ENCODE measurements at regions not wholly inside any gene's neighbourhood (a gene's known extent, or its start where the extent isn't known, plus 50 kb on each side); places are given as distances from the start of the nearest gene placed in this dataset.

DNA sequence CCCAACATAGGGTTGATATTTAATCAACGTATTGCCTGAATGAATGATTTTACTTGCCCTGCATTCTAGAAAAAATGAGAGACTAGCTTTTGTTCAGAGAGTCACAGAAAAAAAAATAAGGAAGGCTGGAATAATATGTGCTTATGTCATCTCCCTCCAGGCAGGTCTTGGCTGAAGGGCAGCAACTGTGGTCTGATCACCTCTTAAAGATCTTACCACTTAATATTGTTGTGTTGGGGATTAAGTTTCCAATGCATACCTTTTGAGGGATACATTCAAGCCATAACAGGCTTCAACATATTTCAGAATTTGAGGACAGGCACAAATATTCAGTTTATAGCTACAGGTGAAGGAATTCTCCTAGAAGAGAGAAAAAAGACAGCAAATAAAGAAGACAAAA lies 157.3 kb upstream of the S1PR3 start:
- FAIRE-seq, result no peak
- Histone ChIP-seq H3K4me1 (no peaks in the 10 kb centered on the region), H3K9me3 (no peaks in the 10 kb centered on the region), H3K4me3 (no peak overlapping the region), H3K4me2 (no peak overlapping the region), H3K27ac (no peak overlapping the region)
- WGBS (ENCODE audit: missing lambda C conversion rate), result 42% methylated on average over 1 of the region's 1 CpG
- TF ChIP-seq CBX2 (IDR thresholded peaks at IDR 0.05; ENCODE audit: borderline replicate concordance, low read depth), result no peak
- TF ChIP-seq RARB (CRISPR knock-in tag; IDR thresholded peaks at IDR 0.05), result no peak
- no peak for TF ChIP-seq MAZ (IDR thresholded peaks at IDR 0.05; ENCODE audit: borderline replicate concordance, low read depth, low read length)
- no peak for TF ChIP-seq FOSB (CRISPR knock-in tag; IDR thresholded peaks at IDR 0.05)
- TF ChIP-seq, protein P1, sequence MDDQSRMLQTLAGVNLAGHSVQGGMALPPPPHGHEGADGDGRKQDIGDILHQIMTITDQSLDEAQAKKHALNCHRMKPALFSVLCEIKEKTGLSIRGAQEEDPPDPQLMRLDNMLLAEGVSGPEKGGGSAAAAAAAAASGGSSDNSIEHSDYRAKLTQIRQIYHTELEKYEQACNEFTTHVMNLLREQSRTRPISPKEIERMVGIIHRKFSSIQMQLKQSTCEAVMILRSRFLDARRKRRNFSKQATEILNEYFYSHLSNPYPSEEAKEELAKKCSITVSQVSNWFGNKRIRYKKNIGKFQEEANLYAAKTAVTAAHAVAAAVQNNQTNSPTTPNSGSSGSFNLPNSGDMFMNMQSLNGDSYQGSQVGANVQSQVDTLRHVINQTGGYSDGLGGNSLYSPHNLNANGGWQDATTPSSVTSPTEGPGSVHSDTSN (IDR thresholded peaks at IDR 0.05), result no peak
- TF ChIP-seq, protein P2, sequence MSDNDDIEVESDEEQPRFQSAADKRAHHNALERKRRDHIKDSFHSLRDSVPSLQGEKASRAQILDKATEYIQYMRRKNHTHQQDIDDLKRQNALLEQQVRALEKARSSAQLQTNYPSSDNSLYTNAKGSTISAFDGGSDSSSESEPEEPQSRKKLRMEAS (IDR thresholded peaks at IDR 0.05), result no peak
- TF ChIP-seq HDAC2 (IDR thresholded peaks at IDR 0.05), result no peak
- TF ChIP-seq KDM5A (IDR thresholded peaks at IDR 0.05), result no peak
- TF ChIP-seq ESRRA (IDR thresholded peaks at IDR 0.05; ENCODE audit: borderline replicate concordance, low read length), result no peak
- TF ChIP-seq, protein P3, sequence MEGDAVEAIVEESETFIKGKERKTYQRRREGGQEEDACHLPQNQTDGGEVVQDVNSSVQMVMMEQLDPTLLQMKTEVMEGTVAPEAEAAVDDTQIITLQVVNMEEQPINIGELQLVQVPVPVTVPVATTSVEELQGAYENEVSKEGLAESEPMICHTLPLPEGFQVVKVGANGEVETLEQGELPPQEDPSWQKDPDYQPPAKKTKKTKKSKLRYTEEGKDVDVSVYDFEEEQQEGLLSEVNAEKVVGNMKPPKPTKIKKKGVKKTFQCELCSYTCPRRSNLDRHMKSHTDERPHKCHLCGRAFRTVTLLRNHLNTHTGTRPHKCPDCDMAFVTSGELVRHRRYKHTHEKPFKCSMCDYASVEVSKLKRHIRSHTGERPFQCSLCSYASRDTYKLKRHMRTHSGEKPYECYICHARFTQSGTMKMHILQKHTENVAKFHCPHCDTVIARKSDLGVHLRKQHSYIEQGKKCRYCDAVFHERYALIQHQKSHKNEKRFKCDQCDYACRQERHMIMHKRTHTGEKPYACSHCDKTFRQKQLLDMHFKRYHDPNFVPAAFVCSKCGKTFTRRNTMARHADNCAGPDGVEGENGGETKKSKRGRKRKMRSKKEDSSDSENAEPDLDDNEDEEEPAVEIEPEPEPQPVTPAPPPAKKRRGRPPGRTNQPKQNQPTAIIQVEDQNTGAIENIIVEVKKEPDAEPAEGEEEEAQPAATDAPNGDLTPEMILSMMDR (IDR thresholded peaks at IDR 0.05), result no peak
- TF ChIP-seq CHD2 (IDR thresholded peaks at IDR 0.05; ENCODE audit: low read length, partially characterized antibody), result no peak
- TF ChIP-seq POLR2AphosphoS2 (conservative IDR thresholded peaks at IDR 0.05; ENCODE audit: low read length), result no peak
- no peak for TF ChIP-seq CHD4 (IDR thresholded peaks at IDR 0.05; ENCODE audit: borderline replicate concordance)
- TF ChIP-seq, protein P4, sequence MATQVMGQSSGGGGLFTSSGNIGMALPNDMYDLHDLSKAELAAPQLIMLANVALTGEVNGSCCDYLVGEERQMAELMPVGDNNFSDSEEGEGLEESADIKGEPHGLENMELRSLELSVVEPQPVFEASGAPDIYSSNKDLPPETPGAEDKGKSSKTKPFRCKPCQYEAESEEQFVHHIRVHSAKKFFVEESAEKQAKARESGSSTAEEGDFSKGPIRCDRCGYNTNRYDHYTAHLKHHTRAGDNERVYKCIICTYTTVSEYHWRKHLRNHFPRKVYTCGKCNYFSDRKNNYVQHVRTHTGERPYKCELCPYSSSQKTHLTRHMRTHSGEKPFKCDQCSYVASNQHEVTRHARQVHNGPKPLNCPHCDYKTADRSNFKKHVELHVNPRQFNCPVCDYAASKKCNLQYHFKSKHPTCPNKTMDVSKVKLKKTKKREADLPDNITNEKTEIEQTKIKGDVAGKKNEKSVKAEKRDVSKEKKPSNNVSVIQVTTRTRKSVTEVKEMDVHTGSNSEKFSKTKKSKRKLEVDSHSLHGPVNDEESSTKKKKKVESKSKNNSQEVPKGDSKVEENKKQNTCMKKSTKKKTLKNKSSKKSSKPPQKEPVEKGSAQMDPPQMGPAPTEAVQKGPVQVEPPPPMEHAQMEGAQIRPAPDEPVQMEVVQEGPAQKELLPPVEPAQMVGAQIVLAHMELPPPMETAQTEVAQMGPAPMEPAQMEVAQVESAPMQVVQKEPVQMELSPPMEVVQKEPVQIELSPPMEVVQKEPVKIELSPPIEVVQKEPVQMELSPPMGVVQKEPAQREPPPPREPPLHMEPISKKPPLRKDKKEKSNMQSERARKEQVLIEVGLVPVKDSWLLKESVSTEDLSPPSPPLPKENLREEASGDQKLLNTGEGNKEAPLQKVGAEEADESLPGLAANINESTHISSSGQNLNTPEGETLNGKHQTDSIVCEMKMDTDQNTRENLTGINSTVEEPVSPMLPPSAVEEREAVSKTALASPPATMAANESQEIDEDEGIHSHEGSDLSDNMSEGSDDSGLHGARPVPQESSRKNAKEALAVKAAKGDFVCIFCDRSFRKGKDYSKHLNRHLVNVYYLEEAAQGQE (IDR thresholded peaks at IDR 0.05), result no peak
- TF ChIP-seq, protein P5, sequence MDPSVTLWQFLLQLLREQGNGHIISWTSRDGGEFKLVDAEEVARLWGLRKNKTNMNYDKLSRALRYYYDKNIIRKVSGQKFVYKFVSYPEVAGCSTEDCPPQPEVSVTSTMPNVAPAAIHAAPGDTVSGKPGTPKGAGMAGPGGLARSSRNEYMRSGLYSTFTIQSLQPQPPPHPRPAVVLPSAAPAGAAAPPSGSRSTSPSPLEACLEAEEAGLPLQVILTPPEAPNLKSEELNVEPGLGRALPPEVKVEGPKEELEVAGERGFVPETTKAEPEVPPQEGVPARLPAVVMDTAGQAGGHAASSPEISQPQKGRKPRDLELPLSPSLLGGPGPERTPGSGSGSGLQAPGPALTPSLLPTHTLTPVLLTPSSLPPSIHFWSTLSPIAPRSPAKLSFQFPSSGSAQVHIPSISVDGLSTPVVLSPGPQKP (IDR thresholded peaks at IDR 0.05; ENCODE audit: low read depth, low read length), result no peak
- no peak for TF ChIP-seq MYC (IDR thresholded peaks at IDR 0.05; ENCODE audit: borderline replicate concordance, low read length)
- TF ChIP-seq HOXA7 (CRISPR knock-in tag; IDR thresholded peaks at IDR 0.05), result no peak
- TF ChIP-seq, protein P6, sequence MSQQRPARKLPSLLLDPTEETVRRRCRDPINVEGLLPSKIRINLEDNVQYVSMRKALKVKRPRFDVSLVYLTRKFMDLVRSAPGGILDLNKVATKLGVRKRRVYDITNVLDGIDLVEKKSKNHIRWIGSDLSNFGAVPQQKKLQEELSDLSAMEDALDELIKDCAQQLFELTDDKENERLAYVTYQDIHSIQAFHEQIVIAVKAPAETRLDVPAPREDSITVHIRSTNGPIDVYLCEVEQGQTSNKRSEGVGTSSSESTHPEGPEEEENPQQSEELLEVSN (IDR thresholded peaks at IDR 0.05; ENCODE audit: borderline replicate concordance, low read depth), result no peak
- TF ChIP-seq RCOR1 (IDR thresholded peaks at IDR 0.05; ENCODE audit: low read depth, low read length), result no peak
- no peak for TF ChIP-seq TP53 (CRISPR knock-in tag; IDR thresholded peaks at IDR 0.05)
- POLR2A ChIA-PET, result no interaction called here
- no peak for ATAC-seq
- no peak for DNase-seq (ENCODE audit: low read depth in 1 of 2, low spot score in 1 of 2)
- CTCF ChIA-PET, result no interaction called here
